ENCODE measurements at regions not wholly inside any gene's neighbourhood (a gene's known extent, or its start where the extent isn't known, plus 50 kb on each side); places are given as distances from the start of the nearest gene placed in this dataset.
"Not testable (repeated sequence)": the region's sequence is repeated elsewhere in the genome, so short reads cannot be mapped to it uniquely, and the experiment has no call there.

GRCh38 chr11:13782390-13783075, 114.1 kb downstream of the FAR1 start:
- DNase-seq: no peak

- DNase-seq: no peak
Measured at GRCh38 chr11:13784441-13784840, 116.0 kb downstream of the FAR1 start.

- DNase-seq: no peak
Measured at GRCh38 chr11:13784855-13785254, 116.4 kb downstream of the FAR1 start.

GRCh38 chr11:13786688-13787087, 118.2 kb downstream of the FAR1 start:
- DNase-seq: no peak

GRCh38 chr11:13797616-13798015, 129.1 kb downstream of the FAR1 start:
- not testable (repeated sequence) for DNase-seq

- DNase-seq: no peak
Measured at GRCh38 chr11:13800901-13801300, 132.4 kb downstream of the FAR1 start.

- DNase-seq: no peak
Measured at GRCh38 chr11:13818325-13818724, 144.2 kb upstream of the SPON1 start.

- DNase-seq: no peak
Measured at GRCh38 chr11:13826505-13827278, 135.8 kb upstream of the SPON1 start.

- peak; percentile 80 for DNase-seq
Measured at GRCh38 chr11:13831696-13832095, 130.8 kb upstream of the SPON1 start.

GRCh38 chr11:13834463-13834862, 128.1 kb upstream of the SPON1 start:
- no peak for DNase-seq

- no peak for DNase-seq
Measured at GRCh38 chr11:13836666-13837065, 125.9 kb upstream of the SPON1 start.

- DNase-seq: no peak
Measured at GRCh38 chr11:13837286-13837685, 125.2 kb upstream of the SPON1 start.

- no peak for DNase-seq
Measured at GRCh38 chr11:13841393-13841792, 121.1 kb upstream of the SPON1 start.

- DNase-seq: no peak
Measured at GRCh38 chr11:13848031-13848430, 114.5 kb upstream of the SPON1 start.

GRCh38 chr11:13850231-13851005, 112.1 kb upstream of the SPON1 start:
- DNase-seq: no peak

GRCh38 chr11:13851691-13852090, 110.8 kb upstream of the SPON1 start:
- no peak for DNase-seq

- DNase-seq: no peak
Measured at GRCh38 chr11:13852481-13852880, 110.0 kb upstream of the SPON1 start.

- no peak for DNase-seq
Measured at GRCh38 chr11:13857828-13858227, 104.7 kb upstream of the SPON1 start.

GRCh38 chr11:13859892-13860291, 102.6 kb upstream of the SPON1 start:
- no peak for DNase-seq

GRCh38 chr11:13861411-13861810, 101.1 kb upstream of the SPON1 start:
- no peak for DNase-seq

GRCh38 chr11:13862845-13863392, 99.6 kb upstream of the SPON1 start:
- DNase-seq: no peak

- no peak for DNase-seq
Measured at GRCh38 chr11:13868710-13869397, 93.7 kb upstream of the SPON1 start.

GRCh38 chr11:13869398-13869886, 93.1 kb upstream of the SPON1 start:
- DNase-seq: no peak

Measured in NCI-H2171 (cell line).